Activated CD8-positive, alpha-beta T cell treated with anti-CD3 and anti-CD28 coated beads for 36 hours (primary cell): ENCODE measurements at regions not wholly inside any gene's neighbourhood (a gene's known extent, or its start where the extent isn't known, plus 50 kb on each side); places are given as distances from the start of the nearest gene placed in this dataset.

Source experiments
- ATAC-seq: fragments of 200-7000 bp; cut with Tn5 transposase; one replicate; pipeline ENCODE4 v1.10.0; 2021; ENCODE audit warnings: mild to moderate bottlenecking, moderate library complexity
- CTCF ChIA-PET: fragments of 350-600 bp; sonication (Branson Sonifier 250); formaldehyde crosslinking; loops from one replicate; lab custom pipeline; 2021; ENCODE audit warnings: antibody characterized with exemption; lab: Charles Lee
- POLR2A ChIA-PET: fragments of 350-600 bp; sonication (Branson Sonifier 250); formaldehyde crosslinking; loops from one replicate; lab custom pipeline; 2021; ENCODE audit warnings: antibody characterized with exemption; lab: Charles Lee
- DNase-seq: peaks from one replicate; pipeline ENCODE4 v3.0.0-alpha.2; 2020
- H3K27ac Mint-ChIP-seq: one replicate; pipeline ENCODE4 v1.8.0; 2021; ENCODE audit warnings: mild to moderate bottlenecking, mixed read lengths
- H3K27me3 Mint-ChIP-seq: one replicate; pipeline ENCODE4 v1.8.0; 2021; ENCODE audit warnings: mixed read lengths
- H3K36me3 Mint-ChIP-seq: one replicate; pipeline ENCODE4 v1.8.0; 2021; ENCODE audit warnings: low read depth, mixed read lengths
- H3K4me1 Mint-ChIP-seq: one replicate; pipeline ENCODE4 v1.8.0; 2021; ENCODE audit warnings: low read depth, mixed read lengths
- H3K4me3 Mint-ChIP-seq: one replicate; pipeline ENCODE4 v1.8.0; 2021; ENCODE audit warnings: mild to moderate bottlenecking, moderate library complexity, mixed read lengths
- H3K9me3 Mint-ChIP-seq: one replicate; pipeline ENCODE4 v1.8.0; 2021; ENCODE audit warnings: mixed read lengths
- CTCF ChIP-seq: fragments of 200-600 bp; IDR thresholded peaks from one replicate; pipeline ENCODE4 v1.8.0; 2022; ENCODE audit warnings: antibody characterized with exemption, mild to moderate bottlenecking
- intact Hi-C: fragments of 100-400 bp; cut with micrococcal nuclease; formaldehyde crosslinking; loops from one replicate; pipeline ENCODE4 v1.10.0; 2022

- Mint-ChIP-seq H3K9me3 (peaks cover 7% of the 10 kb centered on the region), H3K27me3 (no peaks in the 10 kb centered on the region), H3K4me3 (no peak overlapping the region), H3K27ac (no peak overlapping the region), H3K36me3 (peaks cover 4% of the 10 kb centered on the region), H3K4me1 (peaks cover 15% of the 10 kb centered on the region)
- no peak for DNase-seq
- intact Hi-C loops, result no loop called here
- ATAC-seq, result no peak
- no peak for TF ChIP-seq CTCF
- CTCF ChIA-PET, result no interaction called here
- POLR2A ChIA-PET, result no interaction called here
Observed at GRCh38 chr9:74120061-74120460, 377.1 kb upstream of the RORB start.

GRCh38 chr9:74120470-74120869 lies 376.7 kb upstream of the RORB start:
- Mint-ChIP-seq H3K27ac (no peak overlapping the region), H3K4me3 (no peak overlapping the region), H3K4me1 (peaks cover 15% of the 10 kb centered on the region), H3K9me3 (peaks cover 7% of the 10 kb centered on the region), H3K27me3 (no peaks in the 10 kb centered on the region), H3K36me3 (peaks cover 4% of the 10 kb centered on the region)
- ChIA-PET POLR2A (no interaction called here), CTCF (no interaction called here)
- intact Hi-C loops, result no loop called here
- no peak for TF ChIP-seq CTCF
- ATAC-seq (no peak), DNase-seq (no peak)

GRCh38 chr9:74122216-74122615 lies 374.9 kb upstream of the RORB start:
- peak overlapping the region; percentile 79 for H3K27ac Mint-ChIP-seq
- peaks cover 15% of the 10 kb centered on the region for H3K4me1 Mint-ChIP-seq
- H3K27me3 Mint-ChIP-seq, result no peaks in the 10 kb centered on the region
- peaks cover 4% of the 10 kb centered on the region for H3K36me3 Mint-ChIP-seq
- intact Hi-C loops, result no loop called here
- ChIA-PET POLR2A (no interaction called here), CTCF (no interaction called here)
- ATAC-seq, result peak; percentile 43
- no peak overlapping the region for H3K4me3 Mint-ChIP-seq
- no peak for TF ChIP-seq CTCF
- no peak for DNase-seq
- H3K9me3 Mint-ChIP-seq, result peaks cover 7% of the 10 kb centered on the region

- no peak overlapping the region for H3K4me3 Mint-ChIP-seq
- H3K27ac Mint-ChIP-seq, result peak overlapping the region; percentile 79
- intact Hi-C loops, result no loop called here
- ChIA-PET CTCF (no interaction called here), POLR2A (no interaction called here)
- ATAC-seq (peak; percentile 95), DNase-seq (peak; percentile 54)
- H3K9me3 Mint-ChIP-seq, result peaks cover 7% of the 10 kb centered on the region
- H3K36me3 Mint-ChIP-seq, result peaks cover 4% of the 10 kb centered on the region
- no peaks in the 10 kb centered on the region for H3K27me3 Mint-ChIP-seq
- peaks cover 15% of the 10 kb centered on the region for H3K4me1 Mint-ChIP-seq
- no peak for TF ChIP-seq CTCF
Observed at GRCh38 chr9:74122661-74123060, 374.5 kb upstream of the RORB start.

GRCh38 chr9:74125941-74126340 lies 371.2 kb upstream of the RORB start:
- Mint-ChIP-seq H3K4me3 (no peak overlapping the region), H3K27me3 (no peaks in the 10 kb centered on the region), H3K36me3 (peaks cover 4% of the 10 kb centered on the region), H3K9me3 (peaks cover 7% of the 10 kb centered on the region), H3K27ac (no peak overlapping the region), H3K4me1 (peaks cover 15% of the 10 kb centered on the region)
- intact Hi-C loops, result no loop called here
- ChIA-PET CTCF (interaction anchor here (1.2 kb wide), 1 partner anchor 20 kb away, joined by 3 read pairs; no protein-coding TSS in a partner anchor), POLR2A (interaction anchor here (0.9 kb wide), 1 partner anchor 18 kb away, joined by 3 read pairs; no protein-coding TSS in a partner anchor)
- no peak for ATAC-seq
- no peak for DNase-seq
- TF ChIP-seq CTCF, result no peak
